HG03097 (cell line): ENCODE measurements at regions not wholly inside any gene's neighbourhood (a gene's known extent, or its start where the extent isn't known, plus 50 kb on each side); places are given as distances from the start of the nearest gene placed in this dataset.
"Not testable (repeated sequence)": the region's sequence is repeated elsewhere in the genome, so short reads cannot be mapped to it uniquely, and the experiment has no call there.

Source experiments
- ATAC-seq: cut with Tn5 transposase; IDR thresholded peaks from one replicate; pipeline ENCODE4 v1.9.1; 2021; ENCODE audit not compliant: unreplicated experiment, low FRiP score

DNA sequence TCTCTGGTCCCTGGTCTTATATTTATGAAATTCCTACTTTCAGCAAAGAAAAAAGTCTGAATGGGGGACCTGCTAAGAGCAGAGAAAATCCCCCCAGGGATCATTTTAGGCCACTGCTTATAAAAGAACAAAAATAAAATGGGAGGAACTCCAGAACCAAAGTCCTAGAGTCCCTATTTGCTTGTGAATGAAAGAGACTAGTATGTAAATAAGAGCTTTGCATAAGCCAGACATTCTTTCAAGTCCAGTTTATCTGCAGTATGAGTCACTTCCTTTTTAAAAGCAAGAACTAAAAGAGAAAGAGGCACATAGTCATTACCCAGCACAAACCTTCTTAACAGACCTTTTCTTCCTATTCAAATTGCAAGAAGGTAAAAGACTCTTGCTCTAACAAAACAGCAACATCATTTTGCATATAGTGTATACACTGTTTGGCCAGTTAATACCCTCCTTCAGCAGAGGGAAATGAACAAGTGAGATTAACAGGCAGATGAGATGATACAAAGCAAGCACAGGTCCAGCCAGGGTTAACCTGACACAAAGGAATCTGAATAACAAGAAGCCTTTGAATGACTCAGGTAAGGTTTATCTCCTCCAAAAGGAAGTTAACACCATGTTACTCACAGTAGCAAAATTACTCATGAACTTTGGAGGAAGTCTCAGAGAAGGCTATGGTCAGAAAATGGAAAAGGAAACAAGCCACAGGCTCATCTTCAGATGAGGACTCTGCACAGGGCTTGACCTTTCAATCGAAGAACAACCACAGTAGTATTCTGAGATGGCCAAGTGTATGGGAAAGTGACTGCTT, 87.3 kb downstream of the PHLDA1 start:
- peak; percentile 85 for ATAC-seq

DNA sequence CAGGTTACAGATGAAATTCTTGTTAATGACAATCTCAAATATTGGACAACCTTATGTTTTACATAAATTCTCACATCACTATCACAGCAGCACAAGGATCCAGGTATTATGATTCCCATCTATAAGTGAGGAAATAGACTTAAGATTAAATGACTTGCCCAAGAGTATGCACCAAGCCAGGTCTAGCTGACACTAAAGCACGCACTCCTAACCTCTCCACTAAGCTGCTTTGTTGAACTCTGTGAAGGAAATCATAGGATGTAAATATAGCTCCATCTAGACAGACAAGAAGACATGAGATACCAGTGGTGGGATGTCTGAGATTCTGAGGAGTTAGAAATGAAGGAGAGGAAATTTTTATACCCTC, 87.9 kb downstream of the PHLDA1 start:
- no peak for ATAC-seq

DNA sequence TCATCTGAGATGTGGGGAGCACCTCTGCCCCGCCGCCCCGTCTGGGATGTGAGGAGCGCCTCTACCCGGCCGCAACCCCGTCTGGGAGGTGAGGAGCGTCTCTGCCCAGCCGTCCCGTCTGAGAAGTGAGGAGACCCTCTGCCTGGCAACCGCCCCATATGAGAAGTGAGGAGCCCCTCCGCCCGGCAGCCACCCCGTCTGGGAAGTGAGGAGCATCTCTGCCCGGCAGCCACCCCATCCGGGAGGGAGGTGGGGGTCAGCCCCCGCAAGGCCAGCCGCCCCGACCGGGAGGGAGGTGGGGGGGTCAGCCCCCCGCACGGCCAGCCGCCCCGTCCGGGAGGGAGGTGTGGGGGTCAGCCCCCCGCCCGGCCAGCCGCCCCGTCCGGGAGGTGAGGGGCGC, 89.9 kb downstream of the PHLDA1 start:
- ATAC-seq, result not testable (repeated sequence)

DNA sequence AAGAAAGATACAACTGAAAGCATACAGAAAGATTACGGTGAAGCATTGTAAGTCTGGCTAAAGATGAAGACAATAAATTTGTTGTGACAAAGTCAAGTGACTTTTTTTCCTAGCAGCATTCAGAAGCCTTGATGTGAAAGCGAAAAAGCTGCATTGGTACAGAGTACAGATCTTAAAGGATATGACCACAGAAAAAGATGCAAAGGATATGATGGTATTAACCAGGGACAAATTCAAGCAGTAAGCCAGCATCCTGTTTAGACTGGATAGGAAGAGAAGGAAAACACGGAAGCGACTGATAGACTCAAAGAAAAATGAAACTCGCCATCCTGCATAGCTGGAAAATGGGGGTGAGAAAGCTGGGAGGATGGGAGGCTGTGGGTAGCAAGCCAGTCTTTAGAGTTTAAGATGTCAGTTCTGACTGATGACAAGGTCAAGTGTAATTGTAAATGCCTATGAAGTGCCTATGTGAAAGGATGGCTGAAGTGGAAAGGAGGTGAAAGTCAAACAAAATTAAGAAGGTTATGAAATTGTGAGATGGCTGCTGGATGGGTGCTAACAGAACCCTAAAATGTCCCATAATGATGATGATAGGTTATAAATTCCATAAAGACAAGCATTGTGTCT, 92.4 kb downstream of the PHLDA1 start:
- ATAC-seq, result no peak

GRCh38 chr12:75938189-75938588, 93.4 kb downstream of the PHLDA1 start:
- ATAC-seq, result no peak

GRCh38 chr12:75937486-75937885, 94.1 kb downstream of the PHLDA1 start:
- no peak for ATAC-seq

DNA sequence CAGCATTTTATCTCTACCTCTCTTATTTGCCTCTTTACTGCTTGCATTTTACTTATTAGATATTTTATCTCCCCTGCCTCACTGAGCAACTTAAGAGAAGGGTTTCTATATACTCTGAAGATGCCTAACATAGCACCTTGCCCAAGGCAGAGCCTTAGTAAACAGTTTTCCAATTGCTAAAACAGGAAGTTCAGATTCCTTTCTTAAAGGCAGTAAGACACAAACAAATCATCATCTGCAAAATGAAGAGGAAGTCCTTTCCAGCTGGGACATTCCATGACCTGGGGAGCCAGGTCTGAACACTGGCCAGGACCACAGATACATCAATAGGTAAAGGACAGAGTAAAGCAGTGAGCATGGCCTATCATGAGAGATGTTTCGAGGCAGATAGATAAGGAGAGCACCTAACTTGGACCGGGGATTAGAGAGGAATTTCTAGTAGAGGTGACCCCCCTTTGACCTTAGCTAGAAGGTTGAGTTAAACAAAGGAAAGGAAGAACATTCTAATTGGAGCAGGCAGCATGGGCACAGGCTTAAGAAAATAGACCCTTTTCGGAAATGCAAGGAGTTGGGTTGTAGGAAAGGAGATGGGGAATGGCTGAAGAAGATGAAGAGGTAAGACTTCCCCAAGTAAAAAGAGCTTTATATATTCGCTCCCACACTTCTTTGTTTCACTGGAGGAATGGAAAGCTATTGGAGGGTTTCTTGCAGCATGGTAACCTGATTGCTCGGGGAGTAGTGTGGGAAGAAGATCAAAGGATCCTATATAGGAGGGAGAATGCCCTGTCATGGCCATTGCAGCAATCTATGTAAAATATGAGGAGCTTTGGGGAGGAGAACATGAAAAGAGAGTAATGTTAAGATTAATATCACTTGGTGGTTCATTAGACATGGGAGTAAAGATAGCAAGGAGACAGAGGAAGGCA, 94.8 kb downstream of the PHLDA1 start:
- ATAC-seq, result no peak

DNA sequence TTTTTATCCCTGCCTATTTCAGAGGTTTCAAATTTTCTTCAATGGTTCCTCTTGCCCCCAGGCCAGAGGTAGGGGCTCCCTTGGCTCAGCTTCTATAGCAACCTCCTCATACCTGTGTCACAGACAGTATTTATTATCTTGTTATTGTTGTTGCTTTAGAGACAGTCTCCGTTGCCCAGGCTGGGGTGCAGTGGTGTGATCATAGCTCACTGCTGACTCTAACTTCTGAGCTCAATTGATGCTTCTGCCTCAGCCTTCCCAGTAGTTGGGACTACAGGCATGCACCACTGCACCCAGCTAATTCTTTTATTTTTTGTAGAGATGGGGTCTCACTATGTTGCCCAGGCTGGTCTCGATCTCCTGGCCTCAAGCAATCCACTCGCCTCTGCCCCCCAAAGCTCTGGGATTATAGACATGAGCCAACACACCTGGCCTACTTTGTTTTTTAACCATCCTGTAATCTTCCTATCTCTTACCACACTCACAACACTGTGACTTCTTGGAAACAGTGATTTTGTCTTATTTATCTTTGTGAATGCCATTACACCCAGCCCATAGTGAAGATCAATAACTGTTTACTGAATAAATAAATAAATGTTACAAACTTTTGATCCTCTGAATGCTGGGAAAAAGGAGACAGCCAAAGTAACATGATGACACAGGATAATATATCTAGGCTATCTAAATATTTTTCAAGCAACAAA, 95.9 kb downstream of the PHLDA1 start:
- no peak for ATAC-seq

GRCh38 chr12:75933101-75933500, 98.5 kb downstream of the PHLDA1 start:
- ATAC-seq, result no peak

DNA sequence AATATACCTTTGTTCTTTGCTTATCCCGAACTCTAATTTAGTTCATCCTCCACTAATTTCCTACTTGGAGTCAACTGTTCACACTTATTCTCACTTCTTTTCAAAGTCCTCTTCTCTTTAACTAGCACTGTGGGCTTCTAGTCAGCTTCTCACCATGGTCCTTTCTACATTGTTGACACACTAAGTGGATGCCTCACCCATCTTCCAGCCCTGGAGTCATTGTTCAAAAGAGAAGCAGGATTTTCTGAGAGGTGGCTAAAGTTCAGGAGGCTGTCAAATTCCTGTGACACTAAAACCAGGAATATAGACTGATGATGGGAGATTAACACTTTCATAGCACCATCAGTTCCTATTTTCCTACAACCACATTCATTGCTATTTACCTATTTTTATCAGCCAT, 99.3 kb downstream of the PHLDA1 start:
- no peak for ATAC-seq

- no peak for ATAC-seq
These were observed 107.5 kb downstream of the PHLDA1 start for GRCh38 chr12:75923964-75924666.

DNA sequence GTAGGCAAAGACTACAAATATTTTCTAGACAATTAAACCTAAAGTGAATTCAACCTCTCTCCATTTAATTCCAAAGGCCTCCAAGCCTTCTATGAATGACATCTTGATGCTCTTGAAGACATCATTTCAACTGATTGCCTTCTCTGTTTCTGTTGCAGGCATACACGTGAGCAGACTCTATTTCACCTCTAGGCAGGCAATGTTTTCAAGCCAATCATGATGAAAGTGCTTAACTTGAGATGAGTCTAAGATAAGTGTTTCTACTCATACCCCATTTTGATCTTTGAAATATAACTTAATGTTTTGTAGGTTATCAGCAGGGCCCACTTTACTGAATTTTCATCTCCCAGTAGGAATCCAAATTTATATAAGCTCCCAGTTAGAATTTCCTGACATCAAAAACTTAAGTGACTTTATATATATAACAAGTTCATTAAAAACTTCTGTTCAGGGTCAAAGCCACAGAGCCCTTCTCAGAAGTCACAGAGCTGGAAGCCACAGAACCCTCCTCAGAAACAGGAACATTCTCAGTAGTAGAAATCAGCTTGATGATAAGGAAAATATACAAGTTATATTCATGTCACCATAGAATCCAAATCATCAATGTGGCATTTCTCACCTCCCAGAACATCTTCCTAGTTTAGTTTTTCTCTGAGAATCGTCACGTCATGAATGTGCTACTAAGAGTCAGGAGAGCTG, 108.5 kb downstream of the PHLDA1 start:
- no peak for ATAC-seq

- no peak for ATAC-seq
These were observed 109.8 kb downstream of the PHLDA1 start for GRCh38 chr12:75921622-75922289.

- ATAC-seq, result no peak
These were observed 113.9 kb downstream of the PHLDA1 start for GRCh38 chr12:75917715-75918114.

DNA sequence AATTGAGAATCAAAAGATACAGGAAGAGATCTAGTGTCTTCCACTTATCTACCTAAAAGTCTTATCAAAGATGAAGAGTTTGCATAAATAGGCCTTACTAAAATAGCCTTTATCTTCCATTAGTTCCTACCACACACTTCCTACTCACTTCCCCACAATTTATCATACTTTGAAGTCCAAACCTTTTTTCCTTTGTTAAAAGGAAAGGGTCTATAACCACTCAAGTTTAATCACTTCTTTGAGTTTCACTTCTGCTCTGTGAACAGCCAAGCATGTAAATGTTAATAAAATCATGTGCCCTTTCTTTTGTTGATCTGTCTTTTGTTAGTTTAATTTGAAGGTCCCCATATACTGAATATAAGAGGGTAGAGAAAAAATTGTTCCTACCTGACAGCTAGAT, 114.5 kb downstream of the PHLDA1 start:
- ATAC-seq, result no peak

DNA sequence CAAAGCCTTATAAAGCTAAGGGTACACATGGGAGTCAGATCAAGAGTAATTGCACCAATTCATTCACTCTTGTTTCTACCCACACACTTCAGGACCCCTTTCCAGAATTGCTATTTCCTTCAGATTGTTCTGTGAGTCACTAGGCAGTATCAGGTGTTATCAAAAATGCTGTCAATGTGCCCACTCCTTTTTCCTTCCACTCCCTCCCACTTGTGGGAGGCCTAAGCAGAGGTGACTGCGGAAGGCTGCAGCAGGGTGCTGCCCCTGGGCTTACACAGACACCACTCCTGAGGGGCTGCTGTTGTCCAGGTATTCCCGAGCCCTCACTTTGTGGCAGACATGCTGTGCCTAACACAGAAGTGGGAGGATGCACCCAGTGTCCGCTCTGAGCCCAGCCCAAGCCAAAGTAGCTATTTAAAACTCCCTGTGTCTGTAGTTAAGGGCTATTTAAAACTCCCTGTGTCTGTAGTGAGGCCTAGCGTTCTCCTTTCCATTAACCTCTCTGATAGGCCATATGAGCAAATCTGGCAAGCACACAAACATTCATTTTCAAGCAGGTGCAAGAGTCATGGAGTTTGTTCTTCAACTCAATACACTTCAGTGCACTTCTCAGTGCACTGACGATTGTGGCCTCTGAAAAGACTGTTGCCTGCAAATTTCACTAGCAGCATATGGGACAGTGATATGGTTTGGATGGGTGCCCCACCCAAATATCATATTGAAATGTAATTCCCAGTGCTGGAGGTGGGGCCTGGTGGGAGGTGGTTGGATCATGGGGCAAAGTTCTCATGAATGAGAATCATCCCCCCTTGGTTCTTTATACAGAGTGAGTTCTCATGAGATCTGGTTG, 117.8 kb downstream of the PHLDA1 start:
- ATAC-seq, result no peak

DNA sequence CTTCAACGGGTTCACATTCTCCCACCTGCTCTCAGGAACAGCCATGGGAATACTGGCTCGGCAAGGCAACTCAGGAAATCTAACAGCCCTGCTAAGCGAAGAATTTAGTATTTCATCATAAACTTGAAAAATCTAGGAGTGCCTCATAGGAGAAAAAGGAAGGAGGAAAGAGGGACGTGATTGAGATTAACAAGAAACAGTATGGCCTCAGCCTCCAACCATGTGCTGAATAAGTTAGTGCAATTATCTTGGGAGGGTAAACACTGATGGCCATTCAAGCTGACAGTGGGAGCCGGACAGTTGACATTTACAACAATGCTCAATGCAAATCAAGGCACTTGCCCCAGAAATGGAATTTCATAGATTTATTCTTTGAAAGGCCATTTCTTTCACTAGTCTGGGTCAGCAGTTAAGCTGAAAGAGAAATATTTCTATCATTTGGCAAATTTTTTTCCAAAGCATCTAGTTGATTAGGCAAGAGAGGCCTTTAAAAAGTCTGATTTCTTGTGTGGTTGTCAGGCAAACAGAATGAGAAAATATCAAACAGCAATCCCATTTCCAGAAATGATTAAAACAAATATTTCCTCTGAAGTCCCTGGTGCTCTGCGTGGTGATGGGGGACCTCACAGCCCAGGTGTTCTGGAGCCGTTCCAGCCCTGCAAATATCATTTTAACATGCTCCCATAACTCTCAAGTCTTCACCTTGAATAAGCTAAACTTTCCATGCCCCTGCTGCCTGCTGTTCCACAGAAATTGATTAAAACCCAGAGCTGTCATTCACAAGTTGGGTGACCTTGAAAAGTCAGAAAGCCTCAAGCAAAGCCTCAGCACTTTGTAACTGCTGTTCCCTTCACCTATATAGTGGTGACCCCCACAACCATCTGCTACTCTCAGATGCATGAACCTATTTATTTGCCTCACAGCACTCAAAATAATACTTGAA, 121.6 kb downstream of the PHLDA1 start:
- ATAC-seq, result no peak
